ENCODE measurements at regions not wholly inside any gene's neighbourhood (a gene's known extent, or its start where the extent isn't known, plus 50 kb on each side); places are given as distances from the start of the nearest gene placed in this dataset.

DNA sequence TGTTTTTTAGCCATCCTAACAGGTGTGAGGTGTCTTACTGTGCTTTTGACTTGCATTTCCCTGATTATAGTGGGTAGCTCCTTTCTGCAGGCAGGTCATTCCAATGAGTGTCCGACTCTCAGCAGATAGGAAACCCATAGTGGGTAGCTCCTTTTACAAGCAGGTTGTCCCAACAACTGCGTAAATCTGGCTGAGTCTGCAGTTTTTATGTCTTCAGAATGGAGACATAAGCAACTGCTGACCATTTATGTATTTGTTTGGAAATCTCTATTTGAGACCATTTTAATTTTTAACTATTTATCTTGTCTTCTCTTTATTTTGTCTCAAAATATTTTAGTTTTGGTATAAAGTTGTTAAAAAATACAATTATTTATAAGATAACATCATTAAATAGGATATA lies 839.4 kb downstream of the SLITRK6 start:
- Mint-ChIP-seq H3K9me3 (no peaks in the 10 kb centered on the region), H3K36me3 (no peaks in the 10 kb centered on the region), H3K27ac (no peak overlapping the region)
- DNase-seq (ENCODE audit: low spot score in 2 of 2) (no peak), ATAC-seq (no peak)

DNA sequence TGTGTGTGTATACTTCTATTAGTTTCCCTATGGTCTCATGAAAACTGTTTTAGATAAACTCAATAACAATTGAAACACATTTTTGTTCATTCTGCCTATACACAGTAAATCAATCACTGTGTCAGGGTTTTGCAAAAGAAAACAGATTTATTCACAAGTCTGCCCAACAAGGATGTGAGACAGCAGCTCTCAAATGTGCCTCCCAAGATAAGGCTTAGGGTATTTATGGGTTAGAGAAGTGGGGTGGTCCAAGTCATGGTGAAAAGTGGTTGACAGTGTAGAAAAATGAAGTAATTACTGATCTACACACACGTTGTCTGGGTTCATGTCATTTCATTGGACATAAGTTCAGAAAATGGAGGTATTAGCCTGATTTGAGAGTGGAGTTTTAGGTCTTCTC lies 844.6 kb downstream of the SLITRK6 start:
- DNase-seq (ENCODE audit: low spot score in 2 of 2) (no peak), ATAC-seq (no peak)
- Mint-ChIP-seq H3K9me3 (peaks cover 5 to 8% of the 10 kb centered on the region in 2 donors), H3K36me3 (no peaks in the 10 kb centered on the region), H3K27ac (no peak overlapping the region)

DNA sequence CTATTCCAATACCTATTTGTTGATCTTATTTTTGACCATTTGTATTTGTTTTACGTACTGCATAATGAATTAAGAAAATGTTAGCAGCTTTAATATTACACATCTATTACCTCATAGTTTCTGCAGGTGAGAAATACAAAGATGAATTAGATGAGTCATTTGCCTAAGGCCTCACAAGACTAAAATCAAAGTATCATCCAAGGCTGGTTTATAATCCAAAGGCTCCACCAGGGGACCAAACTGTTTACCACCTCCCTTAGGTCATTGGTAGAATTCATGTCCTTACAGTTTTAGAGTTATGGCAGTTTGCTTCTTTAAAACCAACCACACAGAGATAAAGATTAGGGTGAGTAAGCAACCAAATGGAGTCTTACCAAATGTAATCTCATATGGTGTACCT lies 848.1 kb downstream of the SLITRK6 start:
- H3K36me3 Mint-ChIP-seq = no peaks in the 10 kb centered on the region
- ATAC-seq = no peak
- H3K27ac Mint-ChIP-seq = no peak overlapping the region
- no peak for DNase-seq (ENCODE audit: low spot score in 2 of 2)
- H3K9me3 Mint-ChIP-seq = peaks cover 10 to 13% of the 10 kb centered on the region in 2 donors

DNA sequence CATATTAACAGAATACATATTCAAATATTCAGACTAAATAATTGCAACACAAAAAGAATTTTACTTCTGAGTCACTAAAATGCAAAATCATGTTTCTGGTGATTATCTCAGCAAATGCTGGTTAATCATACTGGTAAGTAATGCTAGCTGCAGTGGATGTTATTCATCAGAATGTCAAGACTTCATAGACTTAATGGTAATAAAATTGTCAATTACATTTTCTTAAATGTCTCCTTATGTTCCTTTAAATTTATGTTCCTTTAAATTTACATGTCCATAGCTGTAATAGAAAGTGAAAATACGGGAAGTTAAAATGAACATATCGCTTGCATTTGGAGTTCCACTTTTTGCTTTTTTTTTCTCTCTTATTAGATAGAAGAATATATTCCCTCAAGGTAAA lies 853.0 kb downstream of the SLITRK6 start:
- no peak for DNase-seq (ENCODE audit: low spot score in 2 of 2)
- no peak for ATAC-seq
- no peaks in the 10 kb centered on the region for H3K36me3 Mint-ChIP-seq
- H3K27ac Mint-ChIP-seq = no peak overlapping the region
- peaks cover 15 to 21% of the 10 kb centered on the region in 2 donors for H3K9me3 Mint-ChIP-seq

DNA sequence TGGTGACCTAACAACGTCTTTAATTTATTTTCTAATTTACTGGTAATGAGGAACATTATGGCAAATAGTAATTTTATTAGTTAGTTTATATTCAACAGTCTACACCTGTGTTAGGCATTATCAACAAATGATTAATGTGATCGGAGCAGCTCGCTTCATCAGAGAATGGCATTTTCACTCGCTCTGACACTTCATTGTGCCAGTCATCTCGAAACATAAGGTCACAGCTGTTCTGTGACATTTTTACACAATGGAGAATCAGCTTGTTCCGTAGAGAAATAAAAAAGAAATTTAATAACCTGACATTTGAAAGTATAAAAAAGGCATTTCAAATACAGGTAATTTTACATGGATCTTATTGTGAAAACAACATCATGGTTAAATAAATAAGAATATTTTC lies 858.4 kb downstream of the SLITRK6 start:
- Mint-ChIP-seq H3K27ac (no peak overlapping the region), H3K36me3 (no peaks in the 10 kb centered on the region), H3K9me3 (peaks cover 5 to 11% of the 10 kb centered on the region in 2 donors)
- DNase-seq (ENCODE audit: low spot score in 2 of 2) (no peak), ATAC-seq (no peak)

DNA sequence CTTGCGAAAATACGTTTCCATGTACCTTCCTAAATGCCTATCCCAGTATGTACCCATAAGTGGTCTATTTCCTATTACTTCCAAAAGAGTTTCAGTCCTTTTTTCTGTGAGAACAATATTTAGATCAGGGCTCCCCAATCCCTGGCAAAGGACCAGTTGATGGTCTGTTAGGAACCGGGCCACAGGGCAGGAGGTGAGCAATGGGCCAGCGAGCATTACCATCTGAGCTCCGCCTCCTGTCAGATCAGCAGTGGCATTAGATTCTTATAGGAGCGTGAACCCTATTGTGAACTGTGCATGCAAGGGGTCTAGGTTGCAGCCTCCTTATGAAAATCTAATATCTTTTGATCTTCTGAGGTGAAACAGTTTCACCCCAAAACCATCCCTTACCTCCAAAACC lies 859.1 kb downstream of the SLITRK6 start:
- DNase-seq (ENCODE audit: low spot score in 2 of 2) (no peak), ATAC-seq (no peak)
- H3K27ac Mint-ChIP-seq = no peak overlapping the region

DNA sequence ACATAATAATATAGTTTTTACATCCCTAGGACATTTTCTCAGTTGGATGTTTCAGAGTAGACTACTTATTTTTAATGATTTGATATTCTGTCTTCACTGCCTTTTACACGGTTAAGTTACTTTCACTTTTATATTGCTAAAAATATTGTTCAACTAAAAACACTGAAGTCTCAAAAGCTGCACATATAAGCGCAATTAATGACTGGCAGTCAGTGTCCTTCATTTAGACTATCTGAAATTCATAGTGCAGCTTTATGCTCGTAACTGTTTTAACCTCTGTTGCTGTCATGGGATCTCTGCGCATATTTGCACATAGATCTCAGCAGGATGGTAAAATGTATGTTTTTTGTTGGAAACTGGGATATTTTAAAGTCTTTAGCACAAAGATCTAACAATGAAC lies 864.3 kb downstream of the SLITRK6 start:
- no peaks in the 10 kb centered on the region for H3K36me3 Mint-ChIP-seq
- H3K27ac Mint-ChIP-seq = no peak overlapping the region
- no peak for DNase-seq (ENCODE audit: low spot score in 2 of 2)
- H3K9me3 Mint-ChIP-seq = peaks cover 0 to 5% of the 10 kb centered on the region in 2 donors
- ATAC-seq = no peak

More for the DNA sequence above, 859.1 kb downstream of the SLITRK6 start:
- peaks cover 5 to 11% of the 10 kb centered on the region in 2 donors for H3K9me3 Mint-ChIP-seq
- no peaks in the 10 kb centered on the region for H3K36me3 Mint-ChIP-seq

DNA sequence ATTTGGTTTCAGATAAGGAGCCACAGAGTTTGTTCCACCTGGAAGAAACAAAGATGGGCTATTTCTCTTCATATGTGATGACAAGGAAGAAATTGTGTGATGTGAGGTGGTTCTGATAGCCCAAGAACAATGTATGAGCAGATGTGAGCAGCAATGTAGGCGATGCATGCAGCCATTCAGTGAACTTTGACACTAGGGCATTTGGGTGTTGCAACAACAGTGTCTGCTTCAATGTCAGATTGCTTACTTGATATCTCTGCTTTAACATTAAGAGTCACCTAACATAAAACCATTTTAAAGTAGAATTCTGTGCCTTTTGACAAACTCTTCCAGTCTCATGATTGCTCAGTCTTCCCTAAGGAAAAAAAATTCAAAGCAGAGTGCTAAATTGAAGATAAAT lies 865.4 kb downstream of the SLITRK6 start:
- Mint-ChIP-seq H3K27ac (no peak overlapping the region), H3K36me3 (no peaks in the 10 kb centered on the region), H3K9me3 (peaks cover 0 to 5% of the 10 kb centered on the region in 2 donors)
- ATAC-seq (no peak), DNase-seq (ENCODE audit: low spot score in 2 of 2) (no peak)

DNA sequence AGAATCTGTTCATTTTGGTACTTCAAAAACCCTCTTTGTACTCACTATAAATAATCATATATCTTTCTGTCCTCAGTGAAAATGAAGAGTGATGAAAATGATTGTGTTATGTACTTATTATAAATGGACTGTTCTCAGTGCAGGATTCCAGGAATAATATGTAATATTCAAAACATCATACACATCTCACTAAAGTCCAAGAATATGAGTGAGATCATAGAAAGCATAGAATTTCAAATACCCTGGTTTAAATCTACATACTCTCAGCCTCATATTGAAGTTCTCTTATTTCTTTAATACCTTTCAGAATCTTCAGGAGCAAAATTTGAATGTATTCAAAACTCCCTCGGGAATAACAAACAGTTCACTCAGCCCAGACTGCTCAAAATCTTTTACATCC lies 868.0 kb downstream of the SLITRK6 start:
- ATAC-seq (no peak), DNase-seq (ENCODE audit: low spot score in 2 of 2) (no peak)
- Mint-ChIP-seq H3K27ac (no peak overlapping the region), H3K9me3 (peaks cover 5 to 10% of the 10 kb centered on the region in 2 donors), H3K36me3 (no peaks in the 10 kb centered on the region)

DNA sequence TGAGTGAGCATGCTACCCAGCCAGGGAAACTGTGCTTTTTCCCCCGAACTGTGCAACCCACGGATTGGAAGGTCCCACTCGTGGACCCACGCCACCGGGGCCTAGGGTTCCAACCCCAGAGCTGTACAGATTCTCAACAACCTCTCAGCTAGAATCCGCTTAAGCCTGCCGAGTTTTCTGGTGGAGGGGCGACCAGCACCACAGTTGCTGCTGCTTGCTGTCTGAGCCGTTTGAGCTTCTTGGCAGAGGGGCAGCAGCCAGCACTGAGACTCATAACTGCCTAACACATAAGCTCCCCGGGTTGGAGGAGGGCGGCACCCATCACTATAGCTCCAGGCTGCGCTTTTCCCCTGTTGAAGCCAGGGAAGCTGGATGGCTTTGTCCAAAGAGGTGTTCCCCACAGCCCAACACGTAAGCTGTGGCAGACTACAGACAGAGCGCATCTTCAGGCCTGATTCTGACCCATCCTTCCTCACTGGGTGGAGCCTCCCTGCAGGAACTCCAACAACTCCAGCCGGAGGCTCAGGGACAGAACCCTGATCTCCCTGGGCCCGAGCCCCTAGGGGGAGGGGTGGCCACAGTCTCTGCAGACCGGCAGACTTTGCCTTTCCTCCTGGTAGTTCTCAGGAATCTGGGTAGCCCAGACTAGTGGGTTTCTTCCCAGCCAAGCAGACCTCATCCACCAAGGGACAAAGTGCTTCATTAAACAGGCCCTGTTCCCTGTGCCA lies 871.6 kb downstream of the SLITRK6 start:
- Mint-ChIP-seq H3K36me3 (no peaks in the 10 kb centered on the region), H3K27ac (no peak overlapping the region), H3K9me3 (peaks cover 5% of the 10 kb centered on the region in 2 donors)
- ATAC-seq (no peak), DNase-seq (ENCODE audit: low spot score in 2 of 2) (no peak)

DNA sequence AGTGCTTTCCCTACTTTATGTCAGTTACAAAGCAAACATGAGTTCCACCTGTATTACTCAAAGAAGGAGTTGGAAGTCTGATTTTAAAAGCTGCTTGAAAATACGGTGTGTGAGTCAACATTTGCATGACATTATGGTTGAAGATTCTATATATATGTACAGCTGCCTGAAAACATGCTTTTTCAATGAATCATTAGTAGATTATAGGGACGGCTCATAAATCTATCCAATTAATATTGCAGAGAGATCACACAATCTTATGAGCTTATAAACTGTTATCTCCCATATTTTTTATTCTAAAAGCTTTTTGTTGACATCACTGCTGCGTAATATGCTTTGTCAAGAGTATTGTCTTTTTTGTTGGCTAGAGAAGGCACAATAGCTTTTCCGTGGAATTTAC lies 873.8 kb downstream of the SLITRK6 start:
- Mint-ChIP-seq H3K27ac (no peak overlapping the region), H3K36me3 (no peaks in the 10 kb centered on the region), H3K9me3 (peaks cover 5% of the 10 kb centered on the region in 2 donors)
- ATAC-seq (no peak), DNase-seq (ENCODE audit: low spot score in 2 of 2) (no peak)

DNA sequence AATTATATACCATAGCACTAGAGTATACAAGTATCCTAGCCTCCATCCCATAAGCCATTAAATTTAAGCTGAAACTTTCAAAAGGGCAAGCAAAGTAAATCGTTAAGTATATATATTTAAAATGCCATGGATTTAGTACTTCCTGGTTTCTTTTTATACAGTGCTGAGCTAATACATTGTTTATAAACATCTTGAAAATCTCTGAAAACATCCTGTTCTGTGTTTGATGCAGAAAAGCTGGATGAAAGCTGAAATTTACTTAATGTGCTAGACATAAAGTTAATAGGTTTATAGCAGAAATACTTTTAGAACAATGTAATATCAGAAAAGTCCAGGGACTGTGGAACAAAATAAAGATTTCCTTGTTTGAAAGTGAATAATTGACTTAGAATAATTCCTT lies 875.4 kb downstream of the SLITRK6 start:
- H3K9me3 Mint-ChIP-seq = peaks cover 5% of the 10 kb centered on the region in 2 donors
- H3K36me3 Mint-ChIP-seq = no peaks in the 10 kb centered on the region
- H3K27ac Mint-ChIP-seq = no peak overlapping the region
- DNase-seq (ENCODE audit: low spot score in 2 of 2) = no peak
- ATAC-seq = no peak

DNA sequence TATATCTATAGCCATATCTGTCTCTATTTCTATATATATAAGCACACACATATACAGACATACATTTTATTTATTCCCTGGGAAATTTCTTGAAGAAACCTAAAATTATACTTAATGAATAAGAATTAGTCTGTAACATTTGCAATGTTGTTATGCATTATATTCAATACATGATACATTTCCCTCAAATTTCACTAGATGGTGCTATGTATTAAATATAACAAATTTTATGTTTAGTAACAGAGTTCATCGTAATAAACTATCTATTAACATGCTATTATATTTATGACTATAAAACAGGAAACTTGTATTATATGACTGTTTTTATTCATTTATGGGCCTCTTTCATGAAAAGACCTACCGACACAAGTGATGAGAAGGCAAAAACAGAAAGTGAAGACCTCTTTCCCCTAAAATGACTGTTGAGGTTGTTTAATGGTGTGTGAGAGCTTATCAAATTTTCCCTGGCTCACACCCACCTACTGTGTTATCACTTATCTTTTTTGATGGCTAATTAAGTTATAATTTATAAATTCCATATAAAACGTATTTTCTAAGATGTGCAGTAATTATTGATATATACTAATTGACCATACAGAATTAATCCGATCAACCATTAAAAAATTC lies 881.9 kb downstream of the SLITRK6 start:
- Mint-ChIP-seq H3K9me3 (peaks cover 0 to 6% of the 10 kb centered on the region in 2 donors), H3K36me3 (no peaks in the 10 kb centered on the region), H3K27ac (no peak overlapping the region)
- ATAC-seq = no peak
- no peak for DNase-seq (ENCODE audit: low spot score in 2 of 2)

DNA sequence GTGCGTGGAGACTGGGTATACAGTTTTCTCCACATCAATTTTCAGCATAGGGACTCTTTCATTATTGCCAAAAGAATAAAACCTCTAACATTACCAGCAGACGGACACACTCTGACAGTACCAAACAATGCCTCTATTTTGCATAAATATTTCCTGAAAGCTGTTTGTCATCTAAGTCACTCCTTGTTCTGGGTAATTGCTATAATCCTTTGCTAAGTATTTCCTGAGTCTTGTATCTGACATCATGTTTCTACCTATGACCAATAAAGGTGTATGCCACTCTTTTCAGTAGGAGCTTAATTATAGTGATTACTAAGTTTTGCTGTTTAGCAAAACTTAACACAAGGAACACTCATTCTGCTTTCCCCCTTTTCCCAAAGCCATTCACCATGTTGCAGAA lies 886.5 kb downstream of the SLITRK6 start:
- no peaks in the 10 kb centered on the region for H3K36me3 Mint-ChIP-seq
- DNase-seq (ENCODE audit: low spot score in 2 of 2) = no peak
- no peak for ATAC-seq
- H3K9me3 Mint-ChIP-seq = peaks cover 0 to 6% of the 10 kb centered on the region in 2 donors
- H3K27ac Mint-ChIP-seq = no peak overlapping the region

DNA sequence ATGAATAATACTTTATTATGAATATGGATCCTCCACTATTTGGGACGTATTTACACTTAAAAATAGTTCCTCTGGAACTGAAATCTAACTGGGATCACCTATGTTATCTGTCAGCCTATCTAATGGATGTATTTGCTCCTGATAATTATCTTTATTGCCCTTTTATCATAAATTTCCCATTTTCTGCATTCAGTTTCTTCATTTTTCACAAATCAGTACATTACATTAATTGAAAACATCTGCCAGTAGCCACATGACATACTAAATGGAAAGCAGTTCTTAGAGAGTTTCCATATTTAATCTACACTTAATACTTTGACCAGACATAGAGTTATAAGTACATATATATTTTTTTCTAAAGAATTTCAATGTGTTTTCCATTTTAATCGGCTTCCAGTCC lies 888.8 kb downstream of the SLITRK6 start:
- no peaks in the 10 kb centered on the region for H3K36me3 Mint-ChIP-seq

DNA sequence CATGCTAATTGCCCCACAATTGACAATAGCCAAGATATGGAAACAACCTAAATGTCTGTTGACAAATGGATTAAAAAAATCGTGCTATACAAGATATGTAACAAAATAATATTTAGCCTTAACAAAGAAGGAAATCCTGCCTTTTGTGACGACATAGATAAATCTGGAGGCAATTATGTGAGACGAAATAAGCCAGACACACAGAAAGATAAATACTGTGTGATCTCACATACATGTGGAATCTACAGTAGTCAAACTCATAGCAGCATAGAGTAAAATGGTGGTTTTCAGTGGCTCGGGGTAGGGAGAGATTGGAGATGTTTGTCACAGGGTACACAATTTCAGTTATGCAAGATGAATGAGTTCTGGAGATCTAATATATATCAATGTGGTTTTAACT lies 895.8 kb downstream of the SLITRK6 start:
- peaks cover 0 to 3% of the 10 kb centered on the region in 2 donors for H3K9me3 Mint-ChIP-seq
- no peak for ATAC-seq
- no peaks in the 10 kb centered on the region for H3K36me3 Mint-ChIP-seq
- no peak overlapping the region for H3K27ac Mint-ChIP-seq
- no peak for DNase-seq (ENCODE audit: low spot score in 2 of 2)

More for the DNA sequence above, 888.8 kb downstream of the SLITRK6 start:
- Mint-ChIP-seq H3K9me3 (peaks cover 0 to 9% of the 10 kb centered on the region in 2 donors), H3K27ac (no peak overlapping the region)
- ATAC-seq = no peak
- DNase-seq (ENCODE audit: low spot score in 2 of 2) = no peak

DNA sequence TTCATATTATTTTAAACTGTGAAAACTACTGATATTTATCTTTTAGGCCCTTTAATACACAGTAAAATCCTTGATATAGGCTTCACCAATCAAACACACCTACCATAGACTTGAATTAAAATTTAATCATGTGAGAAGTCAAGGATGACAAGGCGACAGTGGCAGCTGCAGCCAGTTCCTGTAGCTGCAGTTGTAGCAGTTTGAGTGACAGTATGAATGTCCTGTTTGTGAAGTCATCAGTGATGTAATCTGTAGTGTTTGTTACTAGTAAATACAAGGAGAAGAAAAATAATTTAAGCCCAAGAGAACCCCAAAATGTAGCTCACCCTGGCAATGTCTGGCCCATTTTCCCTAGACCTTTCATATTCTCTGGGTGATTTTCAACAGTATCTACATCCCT lies 897.0 kb downstream of the SLITRK6 start:
- Mint-ChIP-seq H3K27ac (no peak overlapping the region), H3K9me3 (peaks cover 0 to 3% of the 10 kb centered on the region in 2 donors), H3K36me3 (no peaks in the 10 kb centered on the region)
- DNase-seq (ENCODE audit: low spot score in 2 of 2) (no peak), ATAC-seq (no peak)

DNA sequence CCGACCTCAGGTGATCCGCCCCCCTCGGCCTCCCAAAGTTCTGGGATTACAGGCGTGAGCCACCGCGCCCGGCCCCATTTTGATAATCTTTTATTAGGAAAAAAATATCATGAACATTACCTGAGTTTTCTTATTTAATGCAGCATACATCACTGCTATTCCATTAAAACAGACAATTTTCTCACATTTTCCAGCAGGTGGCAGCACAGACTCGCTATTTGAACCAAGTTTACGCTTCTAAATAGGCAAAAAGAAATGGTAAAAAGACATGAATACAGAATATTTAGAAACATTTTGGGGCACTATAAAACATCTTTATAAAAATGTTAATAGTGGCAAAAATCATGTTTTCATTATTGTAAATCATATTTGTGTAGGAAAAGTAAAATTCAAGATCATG lies 903.1 kb downstream of the SLITRK6 start:
- H3K36me3 Mint-ChIP-seq = no peaks in the 10 kb centered on the region
- DNase-seq (ENCODE audit: low spot score in 2 of 2) (peak in 1 of 2 donors; percentile 32), ATAC-seq (no peak)
- H3K27ac Mint-ChIP-seq = no peak overlapping the region
- no peaks in the 10 kb centered on the region for H3K9me3 Mint-ChIP-seq
